HuH-7.5 (cell line): ENCODE measurements at regions not wholly inside any gene's neighbourhood (a gene's known extent, or its start where the extent isn't known, plus 50 kb on each side); places are given as distances from the start of the nearest gene placed in this dataset.

Experiments
- DNase-seq: peaks from one replicate; pipeline ENCODE4 v3.0.0; 2011; ENCODE audit warnings: low spot score

GRCh38 chr3:7913283-7913682 is 588.3 kb upstream of the LMCD1 start:
- no peak for DNase-seq

- DNase-seq = no peak
Observed at GRCh38 chr3:7915356-7915755, 586.3 kb upstream of the LMCD1 start.

DNA sequence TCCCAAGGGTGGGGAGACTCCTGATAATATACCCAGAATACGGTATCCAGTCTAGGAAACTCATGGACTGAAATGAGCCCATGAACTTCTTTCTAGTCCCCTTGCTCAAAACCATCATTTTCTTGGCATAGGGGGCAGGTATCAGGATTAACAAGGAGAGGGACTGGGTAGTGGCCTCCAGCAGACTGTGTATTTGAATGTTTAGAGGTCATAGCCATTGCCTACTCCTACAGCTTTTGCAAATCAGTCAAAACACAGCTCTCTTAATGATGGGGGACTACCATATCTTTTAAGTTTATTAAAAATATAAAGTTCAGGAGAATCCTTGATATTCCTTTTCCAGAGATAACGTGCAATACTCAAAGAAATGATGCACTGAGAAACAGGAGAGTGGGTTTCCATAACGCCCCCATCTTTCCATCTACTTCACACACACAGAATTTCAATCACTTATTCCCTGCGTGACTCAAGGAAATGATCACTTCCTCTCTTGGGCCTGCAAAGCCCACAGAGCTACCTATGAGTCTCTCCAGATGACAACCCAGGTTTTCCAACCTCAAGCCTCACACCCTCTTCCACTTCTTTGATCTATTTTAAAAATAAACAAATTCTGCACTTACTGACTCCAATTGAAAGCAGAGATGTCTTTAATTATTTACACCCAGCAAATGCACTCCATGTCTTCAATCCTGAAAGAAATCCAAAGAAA is 584.0 kb upstream of the LMCD1 start:
- DNase-seq = no peak

- DNase-seq = no peak
Observed at GRCh38 chr3:7920211-7920610, 581.4 kb upstream of the LMCD1 start.

- DNase-seq = no peak
Observed at GRCh38 chr3:7924228-7924627, 577.4 kb upstream of the LMCD1 start.

DNA sequence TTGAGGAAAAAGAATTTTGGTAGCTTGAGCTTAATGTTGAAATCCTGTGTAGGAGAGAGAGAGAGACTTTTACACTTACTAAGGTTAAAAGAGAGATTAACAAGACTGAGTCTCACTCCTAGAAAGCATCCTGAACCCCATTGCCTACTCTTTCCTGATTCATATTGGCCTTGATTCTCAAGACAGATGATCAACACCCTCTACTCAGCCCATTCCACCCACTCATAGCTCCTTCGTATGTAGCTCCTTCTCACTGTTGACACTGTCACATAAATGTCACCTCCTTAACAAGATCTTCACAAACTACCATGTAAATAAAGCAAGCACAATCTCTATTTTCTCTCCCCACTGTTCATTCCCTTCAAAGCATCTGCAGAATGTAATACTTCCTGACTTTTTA is 574.6 kb upstream of the LMCD1 start:
- DNase-seq = no peak

DNA sequence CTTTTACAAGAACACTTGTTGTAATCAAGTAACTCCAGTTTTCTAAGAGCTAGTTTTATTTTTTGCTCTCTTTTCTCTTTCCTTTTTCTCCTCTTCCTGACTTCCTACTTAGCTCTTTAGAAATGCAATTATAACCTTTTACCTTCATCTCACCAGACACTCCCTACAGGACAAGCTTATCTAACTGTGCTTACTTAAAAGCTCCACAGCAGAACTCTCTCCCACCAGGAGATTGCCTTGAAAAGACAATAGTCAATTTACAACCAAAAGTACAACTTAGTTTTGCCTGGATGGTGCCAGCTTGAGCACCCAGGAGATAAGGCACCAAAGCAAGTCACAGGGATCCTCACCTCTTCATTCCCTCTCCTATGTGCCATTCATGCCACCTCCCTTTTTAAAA is 573.8 kb upstream of the LMCD1 start:
- no peak for DNase-seq

GRCh38 chr3:7929319-7929889 is 572.2 kb upstream of the LMCD1 start:
- DNase-seq = no peak

DNA sequence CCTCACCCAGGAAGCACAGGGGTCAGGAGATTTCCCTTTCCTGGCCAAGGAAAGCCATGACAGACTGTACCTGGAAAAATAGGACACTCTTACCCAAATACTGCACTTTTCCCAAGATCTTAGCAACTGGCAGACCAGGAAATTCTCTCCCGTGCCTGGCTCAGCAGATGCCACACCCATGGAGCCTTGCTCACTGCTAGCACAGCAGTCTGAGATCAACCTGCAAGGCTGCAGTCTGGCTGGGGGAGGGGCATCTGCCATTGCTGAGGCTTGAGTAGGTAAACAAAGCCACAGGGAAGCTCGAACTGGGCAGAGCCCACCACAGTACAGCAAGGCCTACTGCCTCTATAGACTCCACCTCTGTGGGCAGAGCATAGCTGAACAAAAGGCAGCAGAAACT is 567.3 kb upstream of the LMCD1 start:
- no peak for DNase-seq

DNA sequence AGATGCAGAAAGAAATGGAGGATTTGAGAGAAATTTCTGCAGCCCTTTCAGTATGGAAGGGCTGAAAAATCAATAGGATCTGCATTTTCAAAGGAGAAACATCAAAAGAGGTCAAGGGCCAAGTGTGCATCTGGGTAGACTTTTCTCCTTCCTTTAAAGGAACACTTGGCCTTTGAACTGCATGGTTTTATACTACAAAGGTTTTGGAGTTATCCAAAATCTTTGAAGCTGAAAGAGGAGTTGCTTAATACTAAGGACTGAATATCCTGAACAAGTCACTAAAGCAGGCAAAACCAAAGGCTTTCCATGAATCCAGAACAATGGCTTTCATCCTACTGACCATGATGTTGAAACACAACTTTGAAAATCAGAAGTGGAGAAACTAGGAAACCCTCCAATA is 553.7 kb upstream of the LMCD1 start:
- no peak for DNase-seq

- no peak for DNase-seq
Observed at GRCh38 chr3:7950890-7951289, 550.7 kb upstream of the LMCD1 start.

GRCh38 chr3:7953449-7954014 is 548.1 kb upstream of the LMCD1 start:
- no peak for DNase-seq

DNA sequence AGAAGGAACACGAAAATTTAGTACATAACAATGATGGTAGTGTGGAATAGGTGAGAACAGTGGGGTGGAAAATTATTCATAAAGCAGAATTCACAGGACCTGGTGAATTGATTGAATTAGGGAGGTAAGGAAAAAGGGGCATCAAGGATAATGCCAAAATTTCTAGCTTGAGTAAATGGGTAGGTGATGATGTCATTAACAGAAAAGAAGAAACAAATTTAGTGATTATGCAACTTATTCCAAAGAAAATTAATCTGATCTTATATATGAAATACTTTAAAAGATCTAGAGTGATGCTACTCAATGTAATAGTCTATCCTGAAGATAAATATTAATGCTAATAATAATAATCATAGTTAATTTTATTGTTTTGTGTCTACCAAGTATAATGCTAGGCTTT is 544.6 kb upstream of the LMCD1 start:
- DNase-seq = no peak

GRCh38 chr3:7959094-7959493 is 542.5 kb upstream of the LMCD1 start:
- no peak for DNase-seq

- no peak for DNase-seq
Observed at GRCh38 chr3:7960601-7961000, 541.0 kb upstream of the LMCD1 start.

DNA sequence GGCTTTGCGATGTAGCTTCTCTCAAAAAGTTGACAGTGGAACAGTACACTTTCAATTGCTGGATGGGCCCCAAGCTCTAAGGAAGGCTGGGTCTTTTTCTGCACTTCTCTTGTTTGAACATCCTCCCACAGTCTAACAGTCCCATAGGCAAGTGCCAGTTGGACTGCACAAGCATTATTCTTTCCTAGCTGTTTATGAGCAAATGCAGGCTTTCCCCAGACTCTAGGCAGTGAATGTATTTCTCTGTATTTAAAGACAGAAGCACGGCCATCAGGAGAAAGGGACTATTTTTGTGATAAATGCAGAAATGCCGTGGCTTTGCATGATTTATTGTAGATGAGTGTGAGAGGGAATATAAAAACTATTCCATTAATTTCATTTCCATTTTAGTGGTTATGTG is 539.3 kb upstream of the LMCD1 start:
- no peak for DNase-seq

GRCh38 chr3:7964899-7965298 is 536.7 kb upstream of the LMCD1 start:
- no peak for DNase-seq

GRCh38 chr3:7973006-7973405 is 528.6 kb upstream of the LMCD1 start:
- no peak for DNase-seq

DNA sequence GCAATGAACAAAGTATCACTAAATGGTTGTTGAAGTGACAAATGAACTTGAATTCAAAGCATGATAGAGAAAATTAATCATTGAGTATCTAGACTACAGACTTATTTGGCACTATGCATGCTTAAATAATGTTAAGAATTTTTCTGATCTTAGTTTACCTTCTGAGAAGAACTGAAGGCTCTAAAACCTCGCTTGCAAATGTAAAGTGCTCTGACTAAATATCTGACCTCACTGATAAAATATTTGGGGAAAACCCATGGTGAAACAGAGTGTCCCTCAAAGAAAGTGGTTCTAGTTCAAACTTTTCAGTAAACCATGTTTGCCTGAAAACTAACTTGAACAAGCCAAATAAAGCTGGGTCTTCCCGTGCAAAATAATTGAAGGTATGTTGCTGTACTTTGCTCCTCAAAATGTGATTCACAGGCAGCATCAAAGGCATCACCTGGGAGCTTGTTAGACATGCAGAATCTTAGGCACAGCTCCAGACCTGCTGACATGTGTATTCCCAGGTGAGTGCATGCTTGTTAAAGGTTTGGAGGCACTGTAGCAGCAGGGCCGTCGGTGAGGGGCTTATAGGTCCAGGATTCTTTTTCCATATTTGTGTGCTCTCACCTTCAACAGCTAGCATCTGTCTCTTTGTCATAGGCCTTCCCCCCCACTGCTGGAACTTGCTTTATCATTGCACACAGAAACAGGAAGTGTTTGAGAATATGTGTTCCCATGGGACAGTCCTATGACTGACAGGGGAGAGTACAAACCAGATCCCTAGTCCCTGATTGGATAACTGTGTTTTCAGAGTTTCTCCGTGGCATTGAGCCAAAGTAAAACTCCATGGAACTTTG is 524.2 kb upstream of the LMCD1 start:
- DNase-seq = no peak

GRCh38 chr3:7978087-7978422 is 523.6 kb upstream of the LMCD1 start:
- DNase-seq = no peak

- no peak for DNase-seq
Observed at GRCh38 chr3:7982126-7982525, 519.5 kb upstream of the LMCD1 start.

DNA sequence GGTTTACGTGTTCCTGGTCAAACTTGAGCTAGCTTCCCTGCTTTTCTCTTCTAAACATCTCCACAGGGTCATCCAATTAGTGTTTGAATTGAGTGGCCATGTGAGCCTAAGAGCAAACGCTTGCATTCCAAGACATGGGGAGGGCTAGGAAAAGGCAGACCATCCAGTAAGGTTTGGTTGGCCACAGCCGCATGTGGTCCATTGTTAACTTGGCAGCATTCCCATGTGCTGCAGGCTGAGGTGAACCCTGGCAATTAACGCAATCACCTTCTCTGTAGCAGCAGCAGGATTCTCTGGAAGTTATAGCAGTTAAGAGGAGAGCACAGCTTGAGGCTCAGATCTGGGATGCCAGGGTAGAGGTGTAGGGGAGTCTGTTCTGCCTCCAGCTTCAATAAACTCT is 502.2 kb upstream of the LMCD1 start:
- no peak for DNase-seq

- DNase-seq = no peak
Observed at GRCh38 chr3:8001307-8001706, 500.3 kb upstream of the LMCD1 start.
